KBM-7 (cell line): ENCODE measurements at regions not wholly inside any gene's neighbourhood (a gene's known extent, or its start where the extent isn't known, plus 50 kb on each side); places are given as distances from the start of the nearest gene placed in this dataset.

Experiments
- DNase-seq: peaks from one replicate; pipeline ENCODE4 v3.0.0-alpha.2; 2015
- in situ Hi-C: fragments of 300-500 bp; cut with MboI; formaldehyde crosslinking; loops from 2 replicates; pipeline ENCODE4 v1.14.3; 2020; ENCODE audit warnings: low sequenced_read_pairs, low pct_unique_long_range_greater_than_20kb, mixed read lengths

GRCh38 chr12:77299001-77299400, 233.6 kb upstream of the E2F7 start:
- in situ Hi-C loops = no loop called here
- DNase-seq = no peak

GRCh38 chr12:77294016-77294415, 228.6 kb upstream of the E2F7 start:
- in situ Hi-C loops = no loop called here
- DNase-seq = no peak

- no peak for DNase-seq
- in situ Hi-C loops = no loop called here
Observed at GRCh38 chr12:77274926-77275325, 209.6 kb upstream of the E2F7 start.

GRCh38 chr12:77273898-77274297, 208.5 kb upstream of the E2F7 start:
- DNase-seq = no peak
- in situ Hi-C loops = no loop called here

GRCh38 chr12:77256956-77257355, 191.6 kb upstream of the E2F7 start:
- DNase-seq = no peak
- in situ Hi-C loops = no loop called here

GRCh38 chr12:77253321-77253720, 188.0 kb upstream of the E2F7 start:
- in situ Hi-C loops = no loop called here
- DNase-seq = no peak

GRCh38 chr12:77251799-77252198, 186.4 kb upstream of the E2F7 start:
- no peak for DNase-seq
- in situ Hi-C loops = no loop called here

GRCh38 chr12:77249892-77250291, 184.5 kb upstream of the E2F7 start:
- in situ Hi-C loops = no loop called here
- DNase-seq = no peak

- DNase-seq = no peak
- in situ Hi-C loops = no loop called here
Observed at GRCh38 chr12:77248036-77248435, 182.7 kb upstream of the E2F7 start.

- DNase-seq = no peak
- in situ Hi-C loops = no loop called here
Observed at GRCh38 chr12:77247542-77247941, 182.2 kb upstream of the E2F7 start.

- DNase-seq = no peak
- in situ Hi-C loops = no loop called here
Observed at GRCh38 chr12:77243345-77243744, 178.0 kb upstream of the E2F7 start.

GRCh38 chr12:77239617-77240016, 174.2 kb upstream of the E2F7 start:
- DNase-seq = no peak
- in situ Hi-C loops = no loop called here

- in situ Hi-C loops = no loop called here
- no peak for DNase-seq
Observed at GRCh38 chr12:77238335-77238734, 173.0 kb upstream of the E2F7 start.

GRCh38 chr12:77237896-77238295, 172.5 kb upstream of the E2F7 start:
- in situ Hi-C loops = no loop called here
- DNase-seq = no peak

- no peak for DNase-seq
- in situ Hi-C loops = no loop called here
Observed at GRCh38 chr12:77236066-77236465, 170.7 kb upstream of the E2F7 start.

- in situ Hi-C loops = no loop called here
- DNase-seq = no peak
Observed at GRCh38 chr12:77232045-77232444, 166.7 kb upstream of the E2F7 start.

GRCh38 chr12:77231501-77231918, 166.1 kb upstream of the E2F7 start:
- DNase-seq = peak; percentile 71
- in situ Hi-C loops = no loop called here

- in situ Hi-C loops = no loop called here
- DNase-seq = no peak
Observed at GRCh38 chr12:77229640-77230442, 164.5 kb upstream of the E2F7 start.

GRCh38 chr12:77228376-77228775, 163.0 kb upstream of the E2F7 start:
- no peak for DNase-seq
- in situ Hi-C loops = no loop called here

GRCh38 chr12:77226368-77226767, 161.0 kb upstream of the E2F7 start:
- DNase-seq = no peak
- in situ Hi-C loops = no loop called here

- in situ Hi-C loops = no loop called here
- no peak for DNase-seq
Observed at GRCh38 chr12:77225373-77225772, 160.0 kb upstream of the E2F7 start.
